HG02678 (cell line): ENCODE measurements at regions not wholly inside any gene's neighbourhood (a gene's known extent, or its start where the extent isn't known, plus 50 kb on each side); places are given as distances from the start of the nearest gene placed in this dataset.
"Not testable (repeated sequence)": the region's sequence is repeated elsewhere in the genome, so short reads cannot be mapped to it uniquely, and the experiment has no call there.

Source experiments
- ATAC-seq: cut with Tn5 transposase; IDR thresholded peaks from one replicate; pipeline ENCODE4 v1.9.1; 2021; ENCODE audit warnings: mild to moderate bottlenecking, moderate library complexity; ENCODE audit not compliant: unreplicated experiment

- ATAC-seq: not testable (repeated sequence)
Measured at GRCh38 chr2:147000151-147000550, 844.7 kb upstream of the ACVR2A start.

- ATAC-seq: no peak
Measured at GRCh38 chr2:146997945-146998344, 846.9 kb upstream of the ACVR2A start.

GRCh38 chr2:146997488-146997887 is 847.3 kb upstream of the ACVR2A start:
- ATAC-seq: no peak

GRCh38 chr2:146994246-146994645 is 850.6 kb upstream of the ACVR2A start:
- ATAC-seq: no peak

- no peak for ATAC-seq
Measured at GRCh38 chr2:146992466-146992865, 852.4 kb upstream of the ACVR2A start.

- ATAC-seq: no peak
Measured at GRCh38 chr2:146992057-146992456, 852.8 kb upstream of the ACVR2A start.

- no peak for ATAC-seq
Measured at GRCh38 chr2:146990311-146991054, 854.3 kb upstream of the ACVR2A start.

GRCh38 chr2:146989741-146990140 is 855.1 kb upstream of the ACVR2A start:
- no peak for ATAC-seq

- ATAC-seq: no peak
Measured at GRCh38 chr2:146987996-146988395, 856.8 kb upstream of the ACVR2A start.

GRCh38 chr2:146986161-146986560 is 858.7 kb upstream of the ACVR2A start:
- no peak for ATAC-seq

GRCh38 chr2:146985753-146986152 is 859.1 kb upstream of the ACVR2A start:
- ATAC-seq: no peak

GRCh38 chr2:146984014-146984413 is 860.8 kb upstream of the ACVR2A start:
- ATAC-seq: no peak

- ATAC-seq: no peak
Measured at GRCh38 chr2:146982393-146982846, 862.4 kb upstream of the ACVR2A start.

- ATAC-seq: no peak
Measured at GRCh38 chr2:146981921-146982320, 862.9 kb upstream of the ACVR2A start.

GRCh38 chr2:146979746-146980145 is 865.1 kb upstream of the ACVR2A start:
- ATAC-seq: no peak

- no peak for ATAC-seq
Measured at GRCh38 chr2:146978577-146979555, 866.0 kb upstream of the ACVR2A start.

GRCh38 chr2:146970981-146971380 is 873.8 kb upstream of the ACVR2A start:
- not testable (repeated sequence) for ATAC-seq

- ATAC-seq: not testable (repeated sequence)
Measured at GRCh38 chr2:146969703-146970102, 875.1 kb upstream of the ACVR2A start.

- no peak for ATAC-seq
Measured at GRCh38 chr2:146964494-146964893, 880.3 kb upstream of the ACVR2A start.

- no peak for ATAC-seq
Measured at GRCh38 chr2:146954544-146954943, 890.3 kb upstream of the ACVR2A start.

GRCh38 chr2:146952696-146953095 is 892.1 kb upstream of the ACVR2A start:
- no peak for ATAC-seq

GRCh38 chr2:146950911-146951310 is 893.9 kb upstream of the ACVR2A start:
- no peak for ATAC-seq
